Activated CD4-positive, alpha-beta T cell treated with anti-CD3 and anti-CD28 coated beads, Interleukin-2, amount 50 U/mL, for 1 hour (primary cell): ENCODE measurements at regions not wholly inside any gene's neighbourhood (a gene's known extent, or its start where the extent isn't known, plus 50 kb on each side); places are given as distances from the start of the nearest gene placed in this dataset.

Experiments used
- DNase-seq: peaks from one replicate; pipeline ENCODE4 v3.0.0-alpha.2; 2020

GRCh38 chr2:42888321-42889245 lies 96.2 kb upstream of the HAAO start:
- no peak for DNase-seq

GRCh38 chr2:42886921-42887320 lies 94.5 kb upstream of the HAAO start:
- DNase-seq: no peak

GRCh38 chr2:42882756-42883155 lies 90.4 kb upstream of the HAAO start:
- no peak for DNase-seq

- no peak for DNase-seq
These were observed 89.3 kb upstream of the HAAO start for GRCh38 chr2:42881732-42882131.

- no peak for DNase-seq
These were observed 88.6 kb upstream of the HAAO start for GRCh38 chr2:42880738-42881690.

GRCh38 chr2:42879913-42880737 lies 87.7 kb upstream of the HAAO start:
- no peak for DNase-seq

- DNase-seq: no peak
These were observed 86.8 kb upstream of the HAAO start for GRCh38 chr2:42879121-42879705.

- DNase-seq: no peak
These were observed 86.2 kb upstream of the HAAO start for GRCh38 chr2:42878581-42878980.

- DNase-seq: no peak
These were observed 85.6 kb upstream of the HAAO start for GRCh38 chr2:42877936-42878335.

GRCh38 chr2:42877511-42877910 lies 85.1 kb upstream of the HAAO start:
- DNase-seq: no peak

- DNase-seq: no peak
These were observed 84.0 kb upstream of the HAAO start for GRCh38 chr2:42876326-42876751.

- no peak for DNase-seq
These were observed 83.5 kb upstream of the HAAO start for GRCh38 chr2:42875880-42876279.

GRCh38 chr2:42874949-42875801 lies 82.8 kb upstream of the HAAO start:
- no peak for DNase-seq

- DNase-seq: no peak
These were observed 80.3 kb upstream of the HAAO start for GRCh38 chr2:42872721-42873120.

GRCh38 chr2:42871372-42871771 lies 79.0 kb upstream of the HAAO start:
- no peak for DNase-seq

GRCh38 chr2:42868874-42869273 lies 76.5 kb upstream of the HAAO start:
- no peak for DNase-seq

- DNase-seq: no peak
These were observed 75.7 kb upstream of the HAAO start for GRCh38 chr2:42868096-42868495.

GRCh38 chr2:42867093-42868065 lies 75.0 kb upstream of the HAAO start:
- DNase-seq: no peak

GRCh38 chr2:42865884-42866881 lies 73.8 kb upstream of the HAAO start:
- no peak for DNase-seq
